Medulla oblongata (tissue), 1 donor: ENCODE measurements at regions not wholly inside any gene's neighbourhood (a gene's known extent, or its start where the extent isn't known, plus 50 kb on each side); places are given as distances from the start of the nearest gene placed in this dataset.
"Not testable (repeated sequence)": the region's sequence is repeated elsewhere in the genome, so short reads cannot be mapped to it uniquely, and the experiment has no call there.

Experiments used
- DNase-seq: peaks from one replicate; pipeline ENCODE4 v3.0.0-alpha.2; 2015; ENCODE audit errors: extremely low spot score

- DNase-seq = no peak
These were observed 272.5 kb upstream of the CDYL start for GRCh38 chr6:4503700-4504099.

- DNase-seq = no peak
These were observed 279.9 kb upstream of the CDYL start for GRCh38 chr6:4496284-4496683.

DNA sequence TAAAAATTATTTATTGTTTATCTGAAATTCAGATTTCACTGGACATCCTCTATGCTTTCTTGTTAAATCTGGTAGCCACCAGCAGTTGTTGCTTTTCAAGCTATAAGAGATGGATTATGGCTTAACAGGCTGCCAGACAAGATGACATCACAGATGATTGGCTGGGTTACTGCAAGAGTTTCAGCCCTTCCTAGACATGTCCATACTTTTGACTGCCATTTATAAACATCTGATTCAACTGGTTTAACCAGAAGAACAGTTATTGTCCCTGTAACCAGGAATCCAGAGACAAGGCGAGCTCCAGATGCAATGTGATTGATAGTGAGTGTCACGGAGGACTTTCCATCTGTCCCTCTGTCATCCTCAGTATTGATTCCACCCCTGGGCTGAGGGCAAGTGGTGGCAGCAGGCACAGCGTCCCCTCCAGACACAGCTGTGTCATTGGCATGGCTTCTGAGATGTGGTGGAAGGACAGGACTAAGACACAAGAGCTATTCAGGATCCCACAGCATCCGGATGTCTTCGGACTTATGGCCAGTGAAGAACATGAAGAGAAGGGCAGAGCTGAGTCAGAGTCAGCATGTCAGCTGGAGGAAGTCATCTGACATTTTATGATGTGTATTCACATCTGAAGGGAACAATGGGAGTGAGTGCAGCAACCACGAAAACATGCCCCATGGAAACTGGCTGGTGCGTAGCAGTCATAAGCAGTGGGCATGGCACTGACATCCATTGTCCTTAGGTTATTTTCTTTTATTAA, 284.5 kb upstream of the CDYL start:
- DNase-seq = no peak

GRCh38 chr6:4489538-4489937, 286.7 kb upstream of the CDYL start:
- no peak for DNase-seq

GRCh38 chr6:4488389-4488788, 287.8 kb upstream of the CDYL start:
- DNase-seq = no peak

DNA sequence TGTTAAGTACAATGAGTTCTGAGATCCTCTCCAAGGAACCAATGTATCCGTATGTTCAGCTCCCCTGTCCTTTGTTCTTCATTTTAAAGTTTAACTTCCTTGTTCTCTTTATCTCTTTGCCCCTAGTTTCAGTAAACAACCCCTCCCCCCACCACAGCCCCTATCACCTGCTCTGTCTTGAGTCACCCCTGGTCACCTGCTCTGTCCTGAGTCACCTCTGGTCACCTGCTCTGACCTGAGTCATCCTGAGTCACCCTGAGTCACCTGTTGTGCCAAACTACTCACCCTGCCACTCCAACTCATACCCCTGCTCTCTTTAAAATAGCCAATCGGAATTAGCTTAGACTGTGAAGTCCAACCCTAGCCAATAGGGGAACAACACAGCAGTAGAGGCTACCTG, 288.7 kb upstream of the CDYL start:
- no peak for DNase-seq

DNA sequence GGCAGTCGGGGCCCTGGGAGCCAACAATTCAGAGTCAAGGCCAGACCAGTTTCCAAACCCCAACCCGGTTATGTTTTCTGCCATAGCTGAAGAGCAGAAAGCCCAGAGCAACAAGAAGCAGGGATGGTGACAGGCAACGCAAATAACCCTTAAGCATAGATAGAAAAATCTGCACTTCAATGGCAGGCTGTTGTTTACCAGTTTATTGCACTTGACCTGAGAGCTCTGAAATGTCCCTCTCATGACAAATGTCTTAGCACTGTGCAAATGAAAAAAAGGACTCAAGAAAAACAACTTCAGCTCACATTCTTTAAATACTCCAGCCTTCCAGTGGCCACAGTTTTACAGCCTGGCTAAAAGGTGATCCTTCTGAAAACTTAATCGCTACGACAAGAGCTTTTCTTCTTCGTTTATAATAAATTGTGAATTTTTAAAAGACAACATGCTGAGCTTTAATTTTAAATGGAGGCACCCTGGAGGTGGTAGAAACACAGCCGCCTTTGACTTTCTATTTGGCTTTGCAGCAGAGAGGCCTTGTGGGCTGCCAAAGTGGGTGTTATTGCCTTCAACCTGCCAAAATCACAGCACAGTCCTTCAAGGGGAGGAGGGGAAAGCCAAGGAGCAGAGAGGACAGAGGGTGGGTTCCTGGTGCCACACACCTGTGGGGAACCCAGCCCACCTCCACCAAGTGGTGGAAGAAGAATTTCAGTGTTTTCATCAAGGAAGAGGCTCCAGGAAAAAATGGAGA, 289.5 kb upstream of the CDYL start:
- peak; percentile 8 for DNase-seq

GRCh38 chr6:4485735-4486134, 290.5 kb upstream of the CDYL start:
- DNase-seq = no peak

- DNase-seq = no peak
These were observed 293.7 kb upstream of the CDYL start for GRCh38 chr6:4482461-4482860.

DNA sequence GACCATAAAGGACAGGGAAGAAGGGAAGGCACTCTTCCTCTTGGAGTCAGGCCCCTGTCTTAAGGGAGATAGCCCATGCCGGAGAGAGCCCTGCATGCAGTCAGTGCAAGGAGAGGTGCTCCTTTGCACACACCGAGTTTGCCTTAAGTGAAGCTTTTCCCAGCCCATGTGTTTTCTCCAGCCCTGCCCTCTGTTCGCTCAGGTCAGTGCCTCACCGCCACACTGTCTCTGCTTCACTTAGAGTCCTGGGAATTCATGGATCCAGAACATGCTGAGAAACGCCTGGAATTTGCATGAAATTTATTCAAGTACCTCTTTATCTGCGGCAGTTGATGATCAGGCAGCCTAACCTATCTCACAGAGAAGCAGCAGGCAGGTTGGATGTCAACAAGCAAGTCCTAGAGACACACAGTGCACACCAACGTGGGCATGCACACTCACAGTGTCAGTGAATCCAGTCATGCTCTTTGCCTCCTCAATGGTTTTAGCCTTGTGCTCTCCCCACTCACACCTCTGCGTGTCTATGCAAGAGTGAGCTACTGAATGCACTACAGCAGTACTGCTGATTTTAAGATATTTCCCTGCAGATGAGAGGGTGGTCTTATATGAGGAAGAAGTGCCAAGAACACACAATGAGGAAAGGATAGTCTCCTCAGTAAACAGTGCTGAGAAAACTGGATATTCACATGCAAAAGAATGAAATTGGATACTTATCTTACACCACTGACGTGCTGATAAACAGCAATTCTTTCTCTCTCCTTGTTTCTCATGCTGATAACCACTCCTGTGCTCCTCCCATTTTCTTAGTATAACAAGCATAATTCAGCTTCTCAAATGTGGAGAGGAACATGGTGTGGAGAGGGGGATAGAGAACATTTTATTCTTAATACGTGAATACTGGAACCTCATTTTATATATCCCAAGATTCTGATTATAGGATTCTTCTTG, 295.1 kb upstream of the CDYL start:
- no peak for DNase-seq

DNA sequence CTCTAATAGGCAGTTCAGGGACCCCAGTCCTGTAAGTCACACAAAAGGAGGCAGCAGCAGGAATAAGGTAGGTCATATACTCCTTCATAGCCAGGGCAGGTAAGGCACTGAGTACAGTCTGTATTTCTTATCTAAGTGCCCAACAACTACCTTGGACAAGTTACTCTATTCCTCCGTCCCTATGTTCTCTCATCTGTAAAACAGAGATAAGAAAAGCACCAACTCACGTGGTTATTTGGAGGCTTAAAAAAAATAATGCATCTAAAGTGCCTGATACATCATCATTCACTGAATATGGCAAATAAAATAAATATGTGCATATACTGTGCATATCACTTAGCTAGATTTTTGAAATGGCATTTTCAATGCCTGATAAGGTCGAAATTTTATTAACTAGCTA, 298.1 kb upstream of the CDYL start:
- no peak for DNase-seq

- DNase-seq = no peak
These were observed 301.4 kb upstream of the CDYL start for GRCh38 chr6:4474810-4475209.

- no peak for DNase-seq
These were observed 303.1 kb upstream of the CDYL start for GRCh38 chr6:4472969-4473642.

- DNase-seq = no peak
These were observed 304.0 kb upstream of the CDYL start for GRCh38 chr6:4472222-4472621.

- not testable (repeated sequence) for DNase-seq
These were observed 304.7 kb upstream of the CDYL start for GRCh38 chr6:4471515-4471914.

- no peak for DNase-seq
These were observed 305.4 kb upstream of the CDYL start for GRCh38 chr6:4470698-4471210.

DNA sequence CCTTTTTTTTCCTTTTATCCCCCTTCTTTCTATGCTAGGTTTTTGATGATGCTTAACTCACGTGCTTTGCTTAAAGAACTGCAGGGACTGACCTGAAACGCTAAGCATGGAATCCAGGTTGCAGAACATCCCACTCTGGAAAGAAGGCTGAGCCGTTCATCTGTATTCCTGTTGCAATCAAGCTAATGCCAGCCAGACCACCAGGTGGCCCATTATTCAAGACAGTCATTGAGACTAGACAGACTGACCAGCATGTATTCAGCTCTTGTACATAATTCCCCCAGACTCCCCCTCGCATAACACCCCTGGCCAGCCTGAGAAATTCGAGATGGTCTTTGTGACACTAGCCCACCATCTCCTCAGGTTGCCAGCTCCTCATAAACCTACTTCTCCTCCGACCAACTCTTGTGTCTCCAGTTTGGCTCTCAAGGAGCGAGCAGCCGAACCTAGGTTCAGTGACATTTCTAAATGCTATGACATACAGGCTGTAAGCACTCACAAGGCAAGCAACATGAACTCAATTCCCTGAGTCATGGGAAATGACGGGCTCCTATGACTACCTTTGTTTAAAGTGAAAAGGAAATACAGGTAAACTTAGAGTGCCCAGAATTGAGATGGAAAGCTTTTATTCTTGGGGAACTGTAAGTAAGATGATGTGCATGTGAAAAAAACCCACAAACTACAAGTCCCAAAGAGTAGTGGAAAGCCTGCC, 309.3 kb upstream of the CDYL start:
- peak; percentile 8 for DNase-seq

GRCh38 chr6:4466261-4466660, 309.9 kb upstream of the CDYL start:
- peak; percentile 45 for DNase-seq

- DNase-seq = no peak
These were observed 311.6 kb upstream of the CDYL start for GRCh38 chr6:4464638-4465037.

DNA sequence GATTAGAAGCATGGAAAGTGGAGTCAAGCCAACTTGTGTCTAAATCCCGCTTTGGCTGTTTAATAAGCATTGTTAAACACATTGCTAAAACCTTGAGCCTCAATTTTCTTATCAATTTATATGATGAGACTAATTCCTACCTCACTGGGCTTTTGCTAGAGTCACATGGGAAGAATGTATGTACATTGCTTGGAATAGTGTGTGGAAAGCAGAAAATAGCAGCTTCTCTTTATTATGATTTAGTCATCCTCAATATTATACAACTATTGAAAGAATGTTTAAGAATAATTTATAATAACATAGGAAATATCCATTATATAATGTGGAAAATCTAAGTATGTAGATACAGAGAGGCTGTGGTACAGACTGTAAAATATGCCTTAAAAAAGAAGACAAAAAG, 313.0 kb upstream of the CDYL start:
- no peak for DNase-seq
